Stimulated activated CD4-positive, alpha-beta T cell treated with anti-CD3 and anti-CD28 coated beads, Interleukin-15, amount 100 ng/mL, for 24 hours (primary cell): ENCODE measurements at regions not wholly inside any gene's neighbourhood (a gene's known extent, or its start where the extent isn't known, plus 50 kb on each side); places are given as distances from the start of the nearest gene placed in this dataset.
"Not testable (repeated sequence)": the region's sequence is repeated elsewhere in the genome, so short reads cannot be mapped to it uniquely, and the experiment has no call there.

ENCODE experiments used
- DNase-seq: peaks from one replicate; pipeline ENCODE4 v3.0.0-alpha.2; 2020

DNA sequence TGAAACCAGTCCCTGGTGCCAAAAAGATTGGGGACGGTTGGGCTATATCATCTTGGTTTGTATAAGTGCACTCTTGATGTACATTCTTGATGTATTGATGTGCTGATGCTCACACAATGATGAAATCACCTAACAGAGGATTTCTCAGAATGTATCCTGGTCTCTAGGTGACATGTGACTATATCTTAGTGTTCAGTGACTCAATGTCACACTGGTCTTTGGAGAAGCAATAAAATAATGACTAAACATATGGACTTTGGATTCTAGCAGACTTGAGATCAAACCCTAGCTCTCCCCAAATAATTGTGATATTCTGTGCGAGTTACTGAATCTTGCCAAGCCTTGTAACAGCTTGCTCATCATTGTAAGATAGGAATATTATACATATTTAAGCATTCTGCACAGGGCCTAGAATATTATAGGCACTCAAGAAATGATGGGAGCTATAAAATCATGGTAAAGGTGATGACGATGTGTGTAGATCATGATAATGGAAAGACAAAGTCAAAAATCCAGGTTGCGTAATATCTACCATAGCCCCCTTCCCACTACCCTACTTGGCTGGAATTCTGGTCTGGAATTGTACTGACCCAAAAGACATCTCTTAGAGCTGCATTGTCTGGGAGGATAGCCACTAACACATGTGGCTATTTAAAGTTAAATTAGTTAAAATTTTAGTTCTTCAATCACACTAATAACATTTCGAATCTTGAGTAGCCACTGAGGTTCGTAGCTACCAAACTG lies 117.6 kb upstream of the PWP1 start:
- no peak for DNase-seq

DNA sequence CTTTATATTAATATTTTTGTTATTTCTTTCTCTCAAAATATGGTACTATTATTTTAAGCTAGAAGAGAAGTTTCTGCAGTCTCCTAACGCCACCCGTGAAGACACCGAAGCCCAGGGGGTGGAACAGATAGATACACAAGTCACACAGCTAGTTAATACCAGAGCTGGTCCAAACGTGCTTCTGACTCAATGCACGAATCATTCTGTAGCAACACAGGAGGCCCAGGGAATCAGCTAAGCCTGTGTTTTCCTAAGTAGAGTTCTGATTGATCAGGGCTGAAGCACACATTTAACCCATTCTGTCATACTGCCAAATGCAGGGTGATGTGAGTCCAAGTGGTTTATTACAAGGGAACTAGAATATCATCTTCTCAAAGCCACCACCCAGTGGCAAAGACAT lies 116.9 kb upstream of the PWP1 start:
- no peak for DNase-seq

DNA sequence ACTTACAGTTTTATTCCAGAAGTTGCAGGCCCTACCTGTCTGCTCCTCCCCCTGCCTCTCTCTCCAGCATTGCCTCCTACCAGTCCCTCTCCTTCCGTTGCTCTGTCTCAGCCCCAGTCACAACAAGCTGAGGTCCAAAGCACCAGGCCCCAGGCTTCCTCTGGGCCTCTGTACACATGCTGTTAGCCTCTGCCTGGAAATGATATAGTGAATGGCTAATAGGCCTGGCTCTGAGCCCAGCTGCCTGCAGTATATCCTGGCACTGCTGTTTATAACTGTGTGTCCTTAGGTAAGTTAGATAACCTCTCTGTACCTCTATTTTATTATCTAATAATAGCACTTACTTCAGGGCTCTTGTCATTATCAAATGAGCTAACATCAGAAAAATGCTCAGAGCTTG lies 114.9 kb upstream of the PWP1 start:
- no peak for DNase-seq

- DNase-seq = no peak
These were observed 114.1 kb upstream of the PWP1 start for GRCh38 chr12:107571492-107571891.

DNA sequence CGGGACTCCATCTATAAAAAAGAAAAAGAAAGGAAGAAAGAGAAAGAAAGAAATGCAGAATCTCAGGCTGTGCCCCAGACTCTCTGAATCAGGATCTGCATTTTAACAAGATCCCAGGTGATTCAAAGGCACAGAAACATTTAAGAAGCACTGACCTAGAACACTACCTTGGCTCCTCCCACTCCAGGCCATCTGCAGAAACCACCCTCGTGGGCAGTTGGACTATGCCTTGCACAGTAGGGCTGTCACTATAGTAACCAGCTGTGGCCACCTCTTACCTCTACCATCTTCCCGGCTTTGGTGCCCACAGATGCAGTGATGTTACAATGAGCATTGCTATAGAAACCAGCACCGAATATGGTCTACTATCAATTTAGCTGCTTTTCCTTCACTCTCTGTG lies 110.9 kb upstream of the PWP1 start:
- DNase-seq = no peak

GRCh38 chr12:107580750-107581618 lies 104.6 kb upstream of the PWP1 start:
- DNase-seq = no peak

DNA sequence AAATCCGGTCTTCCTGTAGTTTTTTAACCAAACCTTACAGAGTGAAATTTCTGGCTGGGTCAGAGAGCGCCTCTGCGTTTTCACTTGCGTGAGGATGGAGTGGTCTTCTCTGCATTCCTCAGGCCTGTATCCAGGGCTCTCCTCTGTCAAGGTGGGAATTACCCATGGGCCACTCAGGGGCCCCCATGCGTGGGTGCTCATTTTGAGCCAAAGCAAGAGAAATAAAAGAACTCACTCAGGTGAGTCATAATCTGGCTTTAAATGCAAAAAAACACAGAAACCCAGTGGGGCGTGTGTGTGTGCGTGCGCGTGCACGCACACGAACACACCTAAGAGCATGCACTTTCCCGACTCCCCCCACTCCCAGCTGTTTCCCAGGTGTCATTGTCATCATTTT lies 104.0 kb upstream of the PWP1 start:
- no peak for DNase-seq

DNA sequence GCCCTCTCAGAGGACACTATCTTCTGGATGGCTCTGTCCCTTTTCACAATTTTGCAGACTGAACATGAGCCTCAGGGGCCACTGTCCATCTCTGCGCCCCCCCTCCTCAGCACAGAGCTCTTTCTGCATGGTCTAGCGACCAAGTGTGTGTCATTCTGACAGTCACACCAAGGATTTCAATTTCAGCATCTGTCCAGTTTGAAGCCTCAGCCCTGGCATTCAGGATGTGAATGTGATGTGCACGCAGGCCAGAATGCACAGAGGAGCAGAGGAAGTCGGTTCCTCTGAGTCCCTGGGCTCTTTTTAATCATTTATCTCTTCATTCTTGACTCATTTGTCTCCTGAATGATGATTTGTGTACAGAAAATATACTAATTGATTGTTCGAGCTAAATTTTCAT lies 102.0 kb upstream of the PWP1 start:
- no peak for DNase-seq

DNA sequence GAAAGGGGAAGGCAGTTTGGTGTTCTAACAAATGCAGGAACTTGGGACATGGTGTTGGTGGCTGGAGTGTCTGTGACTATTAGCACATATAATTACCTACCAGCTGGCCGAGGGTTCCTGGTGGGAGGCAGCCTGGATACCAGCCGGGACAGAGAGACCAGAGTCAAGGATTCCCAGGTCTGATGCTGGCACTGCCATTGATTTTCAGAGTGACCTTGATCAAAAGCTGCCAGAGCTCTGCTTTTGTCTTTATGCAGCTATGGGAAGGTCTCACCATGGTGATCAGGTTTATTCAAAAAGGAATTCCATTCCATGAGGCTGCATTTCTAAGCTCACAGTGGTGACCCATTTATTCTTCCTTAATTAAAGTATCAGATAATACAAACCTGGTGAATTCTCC lies 101.0 kb upstream of the PWP1 start:
- no peak for DNase-seq

- no peak for DNase-seq
These were observed 99.2 kb upstream of the PWP1 start for GRCh38 chr12:107586256-107586970.

DNA sequence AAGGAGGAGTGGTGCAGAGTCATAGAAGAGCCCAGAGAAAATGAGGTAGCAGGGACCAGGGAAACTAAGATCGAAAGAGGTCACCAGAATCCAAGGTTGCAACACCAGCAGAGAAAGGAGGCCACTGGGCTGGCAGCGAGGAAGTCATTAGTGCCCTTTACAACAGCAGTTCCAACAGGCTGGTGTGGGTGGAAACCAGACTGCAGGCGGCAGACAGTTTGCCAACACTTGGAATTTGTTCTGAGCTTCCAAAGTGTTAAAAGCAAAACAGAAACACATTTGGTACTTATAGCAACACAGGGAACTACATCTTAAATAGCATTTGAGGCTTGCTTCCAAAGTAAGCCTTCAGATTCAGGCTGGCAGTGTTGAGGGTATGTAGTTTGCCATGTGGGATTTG lies 95.2 kb upstream of the PWP1 start:
- DNase-seq = no peak

DNA sequence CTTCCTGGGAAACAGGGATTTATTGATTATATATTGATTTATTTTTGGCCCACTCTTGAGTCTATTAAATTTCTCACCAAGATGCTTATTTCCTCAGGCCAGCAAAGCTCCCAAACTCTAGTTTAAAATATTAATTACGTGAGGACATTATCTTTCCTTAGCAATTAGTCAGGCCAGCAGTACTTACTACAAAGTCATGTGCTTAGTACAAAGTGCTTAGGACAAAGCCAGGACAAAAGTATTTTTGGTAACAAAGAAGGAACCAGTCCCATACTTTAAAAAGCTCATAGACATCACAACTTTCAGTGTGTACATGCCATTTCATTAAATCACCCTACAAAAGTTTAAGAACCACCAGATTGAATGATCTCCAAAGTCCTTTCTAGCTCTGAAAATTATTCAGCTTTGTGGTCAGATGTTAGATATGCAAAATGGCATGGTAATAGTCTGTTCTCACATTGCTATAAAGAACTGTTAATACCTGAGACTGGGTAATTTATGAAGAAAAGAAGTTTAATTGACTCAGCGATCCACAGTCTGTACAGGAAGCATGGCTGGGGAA lies 94.7 kb upstream of the PWP1 start:
- DNase-seq = no peak

- DNase-seq = no peak
These were observed 91.8 kb upstream of the PWP1 start for GRCh38 chr12:107593713-107594381.

- no peak for DNase-seq
These were observed 90.6 kb upstream of the PWP1 start for GRCh38 chr12:107594995-107595394.

GRCh38 chr12:107597695-107598410 lies 87.7 kb upstream of the PWP1 start:
- no peak for DNase-seq

DNA sequence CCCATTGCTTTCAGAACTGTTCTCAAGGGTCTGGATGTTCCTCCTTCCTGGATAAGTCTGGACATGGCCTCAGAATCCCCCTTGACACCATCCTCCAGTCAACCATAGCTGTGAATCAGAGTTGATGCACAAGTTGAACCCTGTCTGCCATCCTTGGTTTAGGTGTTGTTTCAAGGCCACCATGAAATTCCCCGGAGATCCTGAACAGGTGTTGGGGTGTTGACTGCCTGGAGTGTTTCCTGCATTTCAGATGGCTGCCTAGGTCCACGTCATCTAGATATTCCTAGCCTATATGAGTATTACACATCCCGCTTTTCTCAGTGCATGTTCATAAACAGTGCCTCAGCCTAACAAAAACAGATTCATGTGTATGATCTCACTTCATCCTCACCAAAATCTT lies 86.7 kb upstream of the PWP1 start:
- DNase-seq = no peak

DNA sequence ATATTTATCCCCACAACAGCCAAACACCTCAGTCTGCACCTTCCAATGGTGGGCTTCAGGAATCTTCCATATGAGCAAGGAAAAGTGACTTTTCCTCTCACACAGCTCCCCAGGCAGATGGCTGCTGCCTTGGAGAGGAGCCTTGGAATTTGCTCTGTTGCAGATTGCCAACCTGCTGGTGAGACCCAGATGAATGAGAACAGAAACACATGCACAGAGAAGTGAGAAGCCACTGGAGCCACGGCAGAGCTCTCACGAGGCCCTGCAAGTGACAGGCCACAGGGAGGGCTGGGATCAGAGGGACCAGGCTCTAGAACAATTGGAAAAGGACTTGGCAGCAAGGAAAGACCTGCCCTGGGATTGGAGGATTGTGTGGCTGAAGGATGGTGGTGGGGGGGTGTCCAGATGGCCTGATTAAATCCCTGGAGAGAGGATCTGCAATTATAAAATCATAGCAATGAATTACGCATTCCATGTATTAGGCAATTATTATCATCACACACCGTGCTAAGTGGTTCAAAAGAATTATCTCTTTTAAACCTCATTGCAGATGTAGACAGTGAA lies 84.9 kb upstream of the PWP1 start:
- no peak for DNase-seq

DNA sequence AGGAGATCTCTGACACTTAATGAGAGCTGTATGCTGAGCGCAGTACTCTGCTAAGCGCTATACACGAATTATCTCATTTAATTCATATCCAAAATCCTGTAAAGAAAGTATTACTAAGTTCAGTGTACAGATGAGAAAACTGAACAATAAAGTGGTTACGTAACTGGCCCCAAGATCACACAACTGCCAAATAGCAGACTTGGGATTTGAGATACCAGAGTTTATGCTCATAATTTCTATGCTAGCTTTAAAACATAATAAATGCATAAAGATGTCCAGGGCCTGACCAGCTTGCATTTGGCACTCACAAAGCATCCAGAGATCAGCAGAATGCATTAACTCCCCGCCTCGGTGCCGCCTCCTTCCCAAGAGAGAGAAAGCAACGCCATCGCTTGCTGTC lies 83.2 kb upstream of the PWP1 start:
- no peak for DNase-seq

GRCh38 chr12:107605293-107605692 lies 80.3 kb upstream of the PWP1 start:
- DNase-seq = no peak

GRCh38 chr12:107607464-107608392 lies 77.9 kb upstream of the PWP1 start:
- peak; percentile 86 for DNase-seq

DNA sequence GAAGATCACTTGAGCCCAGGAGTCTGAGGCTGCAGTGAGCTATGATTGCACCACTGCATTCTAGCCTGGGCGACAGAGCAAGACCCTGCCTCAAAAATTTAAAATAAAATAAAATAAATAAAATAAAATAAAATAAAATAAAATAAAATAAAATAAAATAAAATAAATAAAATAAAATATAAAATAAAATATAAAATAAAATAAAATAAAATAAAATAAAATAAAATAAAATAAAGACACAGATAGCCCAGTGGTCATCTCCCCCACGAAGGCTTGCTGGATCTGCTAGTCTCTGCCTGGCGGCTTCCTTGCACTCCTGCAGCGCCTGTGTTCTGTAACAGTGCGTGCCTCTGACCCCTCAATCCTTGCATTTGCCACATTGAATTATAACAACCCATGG lies 76.8 kb upstream of the PWP1 start:
- not testable (repeated sequence) for DNase-seq
